Gastrocnemius medialis (tissue), 4 donors: ENCODE measurements at regions not wholly inside any gene's neighbourhood (a gene's known extent, or its start where the extent isn't known, plus 50 kb on each side); places are given as distances from the start of the nearest gene placed in this dataset.

ENCODE experiments used
- CTCF ChIP-seq, 5 experiments: fragments of 450-650 bp in 3 of 5; fragments of 200-600 bp in 2 of 5; sonication (generic) in 2 of 5; IDR thresholded peaks in 4 of 5; conservative IDR thresholded peaks in 1 of 5; 1 replicate in 4 of 5; 2 replicates in 1 of 5; pipeline ENCODE4 v1.5.1; 2016 to 2019; ENCODE audit warnings: antibody characterized with exemption in 5 of 5, mild to moderate bottlenecking in 3 of 5, moderate library complexity in 3 of 5
- POLR2A ChIP-seq, 2 donors: fragments of 450-650 bp; IDR thresholded peaks; one replicate each; pipeline ENCODE4 v1.6.1; 2017; ENCODE audit warnings: antibody characterized with exemption in 2 of 2, mild to moderate bottlenecking in 2 of 2, moderate library complexity in 2 of 2

- TF ChIP-seq CTCF (IDR thresholded peaks at IDR 0.05 in 4 of 5, conservative IDR thresholded peaks at IDR 0.05 in 1 of 5), result no peak
- no peak for TF ChIP-seq POLR2A (IDR thresholded peaks at IDR 0.05)
Observed at GRCh38 chr1:38452246-38452645, 405.7 kb upstream of the POU3F1 start.
